ENCODE measurements at regions not wholly inside any gene's neighbourhood (a gene's known extent, or its start where the extent isn't known, plus 50 kb on each side); places are given as distances from the start of the nearest gene placed in this dataset.

- TF ChIP-seq POLR2AphosphoS5 (IDR thresholded peaks at IDR 0.05; ENCODE audit: low read depth, low read length) (no peak), CTCF (IDR thresholded peaks at IDR 0.05) (no peak)
These were observed 265.1 kb upstream of the FAM241A start for GRCh38 chr4:111880116-111880515.
